ENCODE measurements at regions not wholly inside any gene's neighbourhood (a gene's known extent, or its start where the extent isn't known, plus 50 kb on each side); places are given as distances from the start of the nearest gene placed in this dataset.

DNA sequence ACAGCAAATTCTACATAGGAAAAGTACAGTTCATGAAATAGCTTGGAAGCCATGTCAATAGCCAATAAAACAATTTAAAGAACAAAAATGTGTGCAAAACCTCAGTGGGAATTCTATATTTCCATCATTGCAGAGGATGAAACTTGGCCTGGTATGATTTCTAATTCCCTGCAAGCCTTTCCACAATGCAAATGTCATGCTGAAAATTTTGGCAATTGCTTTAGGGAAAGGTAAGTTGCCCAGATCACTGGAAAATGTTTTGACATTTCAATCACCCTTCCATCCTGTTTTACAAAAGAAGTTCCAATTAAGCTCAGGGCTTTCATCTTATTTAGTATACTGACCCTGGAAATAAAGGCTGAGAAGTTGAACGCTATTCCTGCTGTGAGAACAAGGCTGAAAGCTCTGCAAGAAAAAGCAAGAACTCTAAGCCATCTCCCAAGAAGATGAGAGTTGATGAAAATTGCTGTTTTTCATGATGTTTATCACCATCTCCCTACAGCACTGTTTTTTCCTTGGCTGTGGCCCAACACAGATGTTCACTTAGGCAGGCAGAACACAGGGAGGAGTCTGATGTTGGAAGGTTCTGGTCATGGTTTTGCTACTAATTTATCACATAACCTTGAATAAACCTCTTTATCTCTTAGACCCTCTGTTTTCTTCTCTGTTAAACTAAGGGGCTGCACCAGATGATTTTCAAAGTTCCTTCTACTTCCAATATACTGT lies 263.7 kb downstream of the KCTD12 start:
- H3K27me3 ChIP-seq (ENCODE audit: low read depth): no peaks in the 10 kb centered on the region
- peaks cover 10% of the 10 kb centered on the region for H3K4me1 ChIP-seq
- peak; percentile 19 for DNase-seq
- intact Hi-C loops (cut with micrococcal nuclease): no loop called here
- H3K27ac ChIP-seq (replicated peaks): peak overlapping the region; percentile 27
- H3K4me3 ChIP-seq: no peak overlapping the region
- no peaks in the 10 kb centered on the region for H3K36me3 ChIP-seq
- TF ChIP-seq, protein P1, sequence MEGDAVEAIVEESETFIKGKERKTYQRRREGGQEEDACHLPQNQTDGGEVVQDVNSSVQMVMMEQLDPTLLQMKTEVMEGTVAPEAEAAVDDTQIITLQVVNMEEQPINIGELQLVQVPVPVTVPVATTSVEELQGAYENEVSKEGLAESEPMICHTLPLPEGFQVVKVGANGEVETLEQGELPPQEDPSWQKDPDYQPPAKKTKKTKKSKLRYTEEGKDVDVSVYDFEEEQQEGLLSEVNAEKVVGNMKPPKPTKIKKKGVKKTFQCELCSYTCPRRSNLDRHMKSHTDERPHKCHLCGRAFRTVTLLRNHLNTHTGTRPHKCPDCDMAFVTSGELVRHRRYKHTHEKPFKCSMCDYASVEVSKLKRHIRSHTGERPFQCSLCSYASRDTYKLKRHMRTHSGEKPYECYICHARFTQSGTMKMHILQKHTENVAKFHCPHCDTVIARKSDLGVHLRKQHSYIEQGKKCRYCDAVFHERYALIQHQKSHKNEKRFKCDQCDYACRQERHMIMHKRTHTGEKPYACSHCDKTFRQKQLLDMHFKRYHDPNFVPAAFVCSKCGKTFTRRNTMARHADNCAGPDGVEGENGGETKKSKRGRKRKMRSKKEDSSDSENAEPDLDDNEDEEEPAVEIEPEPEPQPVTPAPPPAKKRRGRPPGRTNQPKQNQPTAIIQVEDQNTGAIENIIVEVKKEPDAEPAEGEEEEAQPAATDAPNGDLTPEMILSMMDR (IDR thresholded peaks at IDR 0.05; ENCODE audit: borderline replicate concordance): no peak
- H3K9me3 ChIP-seq (replicated peaks): peaks cover 10% of the 10 kb centered on the region

DNA sequence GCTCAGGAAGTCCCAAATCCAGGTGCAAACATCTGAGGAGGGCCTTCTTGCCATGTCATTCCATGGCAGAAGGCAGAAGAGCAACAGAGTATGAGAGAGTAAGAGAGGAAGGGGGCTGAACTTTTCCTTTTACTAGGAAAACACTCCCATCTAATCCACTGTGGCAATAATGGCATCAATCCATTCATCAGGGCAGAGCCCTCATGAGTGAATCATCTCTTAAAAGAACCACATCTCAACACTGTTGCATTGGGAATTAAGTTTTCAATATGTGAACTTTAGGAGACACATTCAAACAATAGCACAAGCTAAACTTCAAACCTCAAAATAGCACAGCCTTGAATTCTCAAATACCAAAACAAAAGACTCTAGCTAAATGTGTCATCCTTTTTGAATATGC lies 264.5 kb downstream of the KCTD12 start:
- no peak for DNase-seq
- H3K27ac ChIP-seq (replicated peaks): peak overlapping the region; percentile 21
- TF ChIP-seq, protein P1 (IDR thresholded peaks at IDR 0.05; ENCODE audit: borderline replicate concordance): no peak
- no peaks in the 10 kb centered on the region for H3K36me3 ChIP-seq
- peaks cover 10% of the 10 kb centered on the region for H3K4me1 ChIP-seq
- peaks cover 5% of the 10 kb centered on the region for H3K9me3 ChIP-seq (replicated peaks)
- no peaks in the 10 kb centered on the region for H3K27me3 ChIP-seq (ENCODE audit: low read depth)
- no peak overlapping the region for H3K4me3 ChIP-seq
- intact Hi-C loops (cut with micrococcal nuclease): no loop called here

DNA sequence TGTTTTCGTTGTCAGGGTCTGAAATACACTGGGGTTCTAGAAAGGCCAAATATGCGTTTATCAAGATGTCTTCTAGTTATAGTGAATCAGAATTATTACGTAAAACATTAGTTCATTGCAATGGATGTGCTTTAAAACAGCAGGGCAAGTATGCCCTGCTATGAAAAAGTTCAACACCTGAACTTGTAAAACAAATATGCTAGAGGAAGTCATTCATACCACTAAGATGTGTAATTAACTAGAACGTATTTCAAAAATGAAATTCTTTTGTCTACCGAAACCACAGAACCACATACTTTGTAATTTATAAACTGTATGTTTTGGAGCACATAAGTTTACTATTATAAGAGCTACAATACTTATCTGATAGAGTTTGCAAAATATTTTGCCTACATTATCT lies 266.2 kb downstream of the KCTD12 start:
- Histone ChIP-seq H3K9me3 (replicated peaks) (peaks cover 5% of the 10 kb centered on the region), H3K4me3 (no peak overlapping the region), H3K27me3 (ENCODE audit: low read depth) (no peaks in the 10 kb centered on the region), H3K4me1 (peaks cover 10% of the 10 kb centered on the region), H3K27ac (replicated peaks) (no peak overlapping the region), H3K36me3 (no peaks in the 10 kb centered on the region)
- TF ChIP-seq, protein P1 (IDR thresholded peaks at IDR 0.05; ENCODE audit: borderline replicate concordance): no peak
- intact Hi-C loops (cut with micrococcal nuclease): no loop called here
- no peak for DNase-seq

DNA sequence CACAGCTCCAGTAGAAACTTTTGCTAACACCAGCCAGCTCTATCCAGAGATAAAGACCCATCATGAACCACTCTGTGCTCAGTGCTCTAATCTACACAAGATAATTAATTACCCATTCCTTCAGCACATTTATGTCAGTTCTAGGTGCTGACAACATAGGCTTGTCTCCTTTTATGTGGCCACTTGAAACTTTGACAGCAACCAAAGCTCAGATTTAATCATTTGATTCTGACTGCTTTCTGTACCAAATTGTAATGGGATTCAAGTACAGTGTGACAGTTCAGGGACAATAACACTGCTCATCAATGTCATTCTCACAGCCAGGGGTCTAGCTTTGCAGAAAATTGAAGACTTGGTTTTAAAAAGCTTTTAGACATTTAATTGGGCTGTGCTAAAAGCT lies 266.6 kb downstream of the KCTD12 start:
- no peaks in the 10 kb centered on the region for H3K27me3 ChIP-seq (ENCODE audit: low read depth)
- no peak overlapping the region for H3K4me3 ChIP-seq
- no peaks in the 10 kb centered on the region for H3K36me3 ChIP-seq
- DNase-seq: no peak
- H3K9me3 ChIP-seq (replicated peaks): peaks cover 5% of the 10 kb centered on the region
- TF ChIP-seq, protein P1 (IDR thresholded peaks at IDR 0.05; ENCODE audit: borderline replicate concordance): no peak
- intact Hi-C loops (cut with micrococcal nuclease): no loop called here
- peaks cover 10% of the 10 kb centered on the region for H3K4me1 ChIP-seq
- H3K27ac ChIP-seq (replicated peaks): no peak overlapping the region

DNA sequence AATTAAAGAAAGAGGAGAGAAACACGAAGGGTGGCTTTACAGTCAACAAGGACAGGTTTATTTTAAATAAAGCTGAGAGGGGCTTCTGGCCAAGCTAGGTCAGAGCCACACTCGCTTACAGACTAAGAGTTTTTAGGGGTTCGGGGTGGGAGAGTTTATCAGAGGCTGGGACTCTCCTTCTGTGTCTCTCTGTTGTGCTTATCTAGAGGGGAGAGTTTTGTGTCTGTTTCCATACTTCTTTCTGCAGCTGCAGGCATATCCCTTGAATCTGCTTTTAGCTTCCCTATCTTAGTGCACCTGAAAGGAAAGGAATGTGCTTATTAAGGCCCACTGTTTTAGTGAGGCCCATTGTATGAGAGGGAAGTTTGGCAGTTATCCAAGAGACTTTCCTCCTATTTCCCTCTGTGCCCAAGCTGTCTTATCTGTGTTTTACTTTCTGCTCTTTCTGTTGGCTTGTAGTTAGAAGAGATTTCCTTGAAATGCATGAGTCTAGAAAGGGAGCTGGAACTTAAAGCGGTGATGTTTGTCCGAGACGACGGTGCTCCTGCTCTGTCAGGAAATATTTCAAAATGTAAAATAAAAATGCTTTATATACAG lies 275.3 kb downstream of the KCTD12 start:
- Histone ChIP-seq H3K36me3 (no peaks in the 10 kb centered on the region), H3K4me3 (no peak overlapping the region), H3K27me3 (ENCODE audit: low read depth) (no peaks in the 10 kb centered on the region), H3K4me1 (peaks cover 6% of the 10 kb centered on the region), H3K27ac (replicated peaks) (no peak overlapping the region), H3K9me3 (replicated peaks) (peaks cover 15% of the 10 kb centered on the region)
- DNase-seq: no peak
- TF ChIP-seq, protein P1 (IDR thresholded peaks at IDR 0.05; ENCODE audit: borderline replicate concordance): no peak
- intact Hi-C loops (cut with micrococcal nuclease): no loop called here

Data from left ventricle myocardium inferior (tissue), 1 donor.